ENCODE measurements at regions not wholly inside any gene's neighbourhood (a gene's known extent, or its start where the extent isn't known, plus 50 kb on each side); places are given as distances from the start of the nearest gene placed in this dataset.

GRCh38 chr3:40672861-40673260 is 148.1 kb downstream of the ZNF621 start:
- no peak for TF ChIP-seq CTCF (IDR thresholded peaks at IDR 0.05; ENCODE audit: low read depth, low read length)
- no peak for DNase-seq
- Histone ChIP-seq H3K27me3 (no peaks in the 10 kb centered on the region), H3K9me3 (no peaks in the 10 kb centered on the region), H3K36me3 (no peaks in the 10 kb centered on the region), H3K4me1 (no peaks in the 10 kb centered on the region), H3K4me3 (ENCODE audit: low read depth, low read length) (no peak overlapping the region)

- no peak for DNase-seq
- no peak overlapping the region for H3K4me3 ChIP-seq (ENCODE audit: low read depth, low read length)
- no peaks in the 10 kb centered on the region for H3K9me3 ChIP-seq
- H3K27me3 ChIP-seq: no peaks in the 10 kb centered on the region
- TF ChIP-seq CTCF (IDR thresholded peaks at IDR 0.05; ENCODE audit: low read depth, low read length): no peak
- no peaks in the 10 kb centered on the region for H3K4me1 ChIP-seq
- H3K36me3 ChIP-seq: no peaks in the 10 kb centered on the region
Measured at GRCh38 chr3:40677321-40677720, 152.6 kb downstream of the ZNF621 start.

- H3K27me3 ChIP-seq: no peaks in the 10 kb centered on the region
- no peaks in the 10 kb centered on the region for H3K4me1 ChIP-seq
- no peaks in the 10 kb centered on the region for H3K36me3 ChIP-seq
- no peak overlapping the region for H3K4me3 ChIP-seq (ENCODE audit: low read depth, low read length)
- no peaks in the 10 kb centered on the region for H3K9me3 ChIP-seq
- no peak for DNase-seq
- TF ChIP-seq CTCF (IDR thresholded peaks at IDR 0.05; ENCODE audit: low read depth, low read length): no peak
Measured at GRCh38 chr3:40677749-40678148, 153.0 kb downstream of the ZNF621 start.

- H3K4me1 ChIP-seq: no peaks in the 10 kb centered on the region
- H3K27me3 ChIP-seq: no peaks in the 10 kb centered on the region
- no peaks in the 10 kb centered on the region for H3K9me3 ChIP-seq
- TF ChIP-seq CTCF (IDR thresholded peaks at IDR 0.05; ENCODE audit: low read depth, low read length): no peak
- no peak for DNase-seq
- H3K36me3 ChIP-seq: no peaks in the 10 kb centered on the region
- H3K4me3 ChIP-seq (ENCODE audit: low read depth, low read length): no peak overlapping the region
Measured at GRCh38 chr3:40679290-40679689, 154.5 kb downstream of the ZNF621 start.

- Histone ChIP-seq H3K36me3 (no peaks in the 10 kb centered on the region), H3K27me3 (no peaks in the 10 kb centered on the region), H3K4me1 (no peaks in the 10 kb centered on the region), H3K4me3 (ENCODE audit: low read depth, low read length) (no peak overlapping the region), H3K9me3 (no peaks in the 10 kb centered on the region)
- no peak for DNase-seq
- no peak for TF ChIP-seq CTCF (IDR thresholded peaks at IDR 0.05; ENCODE audit: low read depth, low read length)
Measured at GRCh38 chr3:40680685-40681657, 156.2 kb downstream of the ZNF621 start.

- Histone ChIP-seq H3K27me3 (no peaks in the 10 kb centered on the region), H3K9me3 (no peaks in the 10 kb centered on the region), H3K4me3 (ENCODE audit: low read depth, low read length) (no peak overlapping the region), H3K4me1 (no peaks in the 10 kb centered on the region), H3K36me3 (no peaks in the 10 kb centered on the region)
- no peak for TF ChIP-seq CTCF (IDR thresholded peaks at IDR 0.05; ENCODE audit: low read depth, low read length)
- DNase-seq: no peak
Measured at GRCh38 chr3:40681658-40682055, 156.9 kb downstream of the ZNF621 start.
